GM19468 (cell line): ENCODE measurements at regions not wholly inside any gene's neighbourhood (a gene's known extent, or its start where the extent isn't known, plus 50 kb on each side); places are given as distances from the start of the nearest gene placed in this dataset.

Experiments used
- ATAC-seq: cut with Tn5 transposase; IDR thresholded peaks from one replicate; pipeline ENCODE4 v1.9.1; 2021; ENCODE audit warnings: mild to moderate bottlenecking, moderate library complexity, moderate number of reproducible peaks; ENCODE audit not compliant: unreplicated experiment; ENCODE audit errors: extremely low read depth

DNA sequence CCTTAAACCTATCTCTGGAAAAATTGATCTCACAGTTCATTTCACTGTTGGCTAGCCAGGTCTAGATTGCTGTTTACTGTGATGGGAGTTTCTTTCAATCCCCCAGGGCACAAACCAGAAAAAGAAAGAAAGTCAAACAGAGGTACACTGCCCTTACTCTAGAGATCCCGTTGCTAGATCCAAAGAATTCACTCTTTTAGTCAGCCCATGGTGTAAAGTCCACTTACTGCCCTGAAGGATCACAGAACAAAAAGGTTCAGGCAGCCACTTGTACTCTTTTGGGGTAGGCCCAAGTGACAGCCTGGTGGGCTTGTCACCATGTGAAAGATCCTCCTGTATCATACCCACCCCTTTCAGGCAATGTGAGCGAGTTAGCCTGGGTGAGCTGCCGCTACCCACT, 162.6 kb upstream of the CCDC179 start:
- no peak for ATAC-seq

DNA sequence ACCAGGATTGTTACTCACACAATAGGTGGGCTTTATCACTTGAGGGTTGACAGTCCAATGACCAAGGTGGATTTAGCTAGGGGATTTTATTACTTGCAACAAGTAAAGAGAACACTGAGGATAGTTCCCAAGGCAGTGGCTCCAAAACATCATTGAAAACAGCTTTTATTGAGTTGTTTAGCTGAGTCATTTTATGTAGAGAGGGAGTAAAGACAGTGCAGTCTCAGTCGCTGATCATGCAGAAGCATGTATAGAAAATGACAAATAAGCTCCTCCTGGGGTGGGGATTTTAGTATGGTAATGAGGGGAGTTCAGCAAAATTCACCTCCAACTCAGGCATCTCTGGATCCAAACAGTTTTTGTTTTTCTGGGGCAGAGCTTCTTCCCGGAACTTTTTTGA, 163.0 kb upstream of the CCDC179 start:
- ATAC-seq = no peak

- ATAC-seq = no peak
Observed at GRCh38 chr11:23041001-23041503, 180.8 kb upstream of the CCDC179 start.

- ATAC-seq = no peak
Observed at GRCh38 chr11:23058656-23059055, 198.4 kb upstream of the CCDC179 start.

- no peak for ATAC-seq
Observed at GRCh38 chr11:23063276-23063675, 203.0 kb upstream of the CCDC179 start.

- ATAC-seq = peak; percentile 80
Observed at GRCh38 chr11:23078289-23078971, 218.2 kb upstream of the CCDC179 start.

DNA sequence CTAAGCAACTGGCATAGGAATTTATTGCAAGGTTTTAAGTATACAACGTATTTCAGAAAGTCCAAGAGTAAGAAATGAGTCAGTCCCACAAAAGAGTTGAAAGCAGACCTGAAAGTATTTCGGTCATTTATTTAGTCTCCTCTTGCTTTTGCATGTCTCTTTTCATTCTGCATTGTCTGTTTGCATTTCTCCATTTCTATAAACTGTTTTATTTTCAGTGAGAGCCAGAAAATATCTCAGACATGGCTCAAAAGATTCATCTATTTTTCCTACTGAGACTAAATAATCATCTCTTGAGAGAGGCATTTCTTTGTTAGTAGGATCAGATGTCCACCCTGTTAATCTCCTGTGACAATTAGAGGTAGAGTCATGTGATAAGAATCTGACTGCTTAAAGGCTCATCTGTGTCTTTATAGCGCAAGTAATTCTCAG, 219.1 kb upstream of the CCDC179 start:
- ATAC-seq = peak; percentile 53

DNA sequence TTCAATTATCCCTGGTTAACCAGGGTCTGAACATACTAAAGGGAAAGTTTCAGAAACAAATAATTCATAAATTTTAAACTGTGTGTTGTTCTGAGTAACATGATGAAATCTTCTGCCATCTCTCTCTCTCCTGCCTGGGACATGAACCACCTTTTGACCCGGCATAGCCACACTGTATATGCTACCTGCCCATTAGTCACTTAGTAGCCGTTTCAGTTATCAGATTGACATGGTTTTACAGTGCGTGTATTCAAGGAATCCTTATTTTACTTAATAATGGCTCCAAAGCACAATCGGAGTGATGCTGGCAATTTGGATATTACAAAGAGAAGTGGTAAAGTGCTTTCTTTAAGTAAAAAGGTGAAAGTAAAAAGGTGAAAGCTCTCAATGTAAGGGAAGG, 227.1 kb upstream of the CCDC179 start:
- no peak for ATAC-seq

DNA sequence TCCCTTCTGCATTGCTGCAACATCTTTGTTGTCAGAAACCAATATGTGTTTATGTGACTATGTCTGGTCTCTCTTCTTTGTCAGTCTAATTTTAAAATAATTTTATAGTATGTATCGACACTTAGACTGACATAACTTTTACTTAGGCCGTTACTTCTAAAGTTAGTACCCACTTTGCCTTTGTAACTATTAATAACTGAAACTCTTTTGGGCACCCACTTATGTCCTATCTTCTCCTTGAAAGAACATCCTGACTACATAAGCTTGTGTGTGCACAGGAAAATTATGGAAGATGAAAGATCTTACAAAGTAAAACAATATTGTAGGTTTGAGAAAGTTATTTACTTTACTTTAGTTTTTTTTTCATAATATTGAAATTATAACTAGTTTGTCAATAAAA, 230.4 kb upstream of the CCDC179 start:
- no peak for ATAC-seq

DNA sequence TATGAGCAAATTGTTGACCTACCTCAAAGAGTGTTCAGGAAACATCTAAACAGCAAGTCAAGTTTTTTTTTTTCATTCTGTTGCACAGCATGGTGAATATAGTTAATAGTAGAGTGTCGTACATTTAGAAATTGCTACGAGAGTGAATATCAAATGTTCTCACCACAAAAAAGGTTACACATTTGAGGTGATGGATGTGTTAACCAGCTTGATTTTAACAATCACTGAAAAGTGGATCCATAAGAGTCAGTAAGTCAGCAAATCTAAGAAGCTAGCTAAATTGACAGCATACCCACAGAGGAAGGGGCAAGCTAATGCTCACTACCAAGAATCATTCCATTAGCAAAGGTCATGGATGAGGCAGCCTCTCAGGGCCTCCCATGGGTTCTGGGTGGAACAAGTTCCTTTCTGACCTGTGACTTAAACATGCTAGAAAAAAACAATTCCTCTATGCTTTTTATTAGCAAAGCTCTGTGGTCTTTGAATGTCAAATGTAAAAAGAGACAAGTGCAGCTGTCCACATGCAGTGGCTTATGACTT, 235.4 kb upstream of the CCDC179 start:
- ATAC-seq = no peak

GRCh38 chr11:23097891-23098290, 237.6 kb upstream of the CCDC179 start:
- no peak for ATAC-seq

- no peak for ATAC-seq
Observed at GRCh38 chr11:23099256-23099655, 239.0 kb upstream of the CCDC179 start.

GRCh38 chr11:23100726-23101125, 240.5 kb upstream of the CCDC179 start:
- ATAC-seq = no peak

DNA sequence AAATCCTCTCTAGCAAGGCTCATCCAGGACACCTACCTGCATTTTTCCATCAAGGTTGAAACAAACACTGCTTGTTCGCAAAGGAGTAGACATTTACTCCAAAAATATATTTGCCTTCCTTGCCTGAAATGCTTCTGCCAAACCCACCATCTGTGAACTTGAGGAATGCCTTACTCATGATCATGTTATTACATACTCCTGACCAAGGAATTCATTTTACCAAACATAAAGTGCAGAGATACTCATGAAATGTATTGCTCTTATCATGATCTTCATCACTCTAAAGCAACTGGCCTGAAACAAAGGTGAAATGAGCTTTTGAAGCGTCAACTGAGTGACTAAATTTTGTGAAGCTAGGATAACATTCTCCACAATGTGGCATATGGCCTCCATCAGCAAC, 243.1 kb upstream of the CCDC179 start:
- no peak for ATAC-seq

- ATAC-seq = no peak
Observed at GRCh38 chr11:23111527-23111926, 251.3 kb upstream of the CCDC179 start.

GRCh38 chr11:23112390-23112789, 252.1 kb upstream of the CCDC179 start:
- no peak for ATAC-seq

- ATAC-seq = no peak
Observed at GRCh38 chr11:23112987-23113886, 253.0 kb upstream of the CCDC179 start.

GRCh38 chr11:23113887-23114216, 253.6 kb upstream of the CCDC179 start:
- ATAC-seq = no peak

DNA sequence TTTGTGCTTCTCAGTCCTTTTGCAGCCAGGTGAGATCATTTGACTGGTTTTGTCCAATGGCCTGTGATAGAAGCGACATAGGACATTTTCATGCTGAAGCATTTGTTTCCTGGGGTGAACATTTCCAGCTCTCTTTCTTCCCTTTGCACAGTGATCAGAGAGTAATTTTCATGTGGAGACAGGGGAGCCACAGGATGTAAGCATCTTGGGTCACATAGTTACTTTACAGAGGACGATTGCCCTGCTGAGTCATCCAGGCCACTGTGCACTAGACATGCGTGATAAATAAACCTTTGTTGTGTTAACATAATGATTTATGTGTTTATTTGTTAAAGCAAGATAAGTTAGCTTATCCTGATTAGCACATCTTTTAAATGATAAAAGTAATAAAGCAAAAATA, 263.5 kb upstream of the CCDC179 start:
- no peak for ATAC-seq

GRCh38 chr11:23124249-23124648, 264.0 kb upstream of the CCDC179 start:
- ATAC-seq = no peak

GRCh38 chr11:23124996-23125395, 264.7 kb upstream of the CCDC179 start:
- no peak for ATAC-seq
